GM23338 (cell line): ENCODE measurements at regions not wholly inside any gene's neighbourhood (a gene's known extent, or its start where the extent isn't known, plus 50 kb on each side); places are given as distances from the start of the nearest gene placed in this dataset.

ENCODE experiments used
- ATAC-seq: fragments of 200-7000 bp; cut with Tn5 transposase; 3 replicates; pipeline ENCODE4 v1.9.1; 2020
- DNase-seq: peaks from one replicate; pipeline ENCODE4 v3.0.0-alpha.2; 2015; ENCODE audit warnings: low spot score
- H2AFZ ChIP-seq: fragments of 200-600 bp; sonication (generic); 2 replicates; pipeline ENCODE4 v1.8.0; 2016; ENCODE audit warnings: antibody characterized with exemption, mild to moderate bottlenecking, moderate library complexity
- H3F3A ChIP-seq: fragments of 200-600 bp; sonication (generic); replicated peaks from 2 replicates; pipeline ENCODE4 v1.8.0; 2017; ENCODE audit warnings: antibody characterized with exemption, mixed run types, low read depth
- H3K27ac ChIP-seq: fragments of 200-600 bp; sonication (generic); 2 replicates; pipeline ENCODE4 v1.6.1; 2016; ENCODE audit warnings: low read depth
- H3K27me3 ChIP-seq: fragments of 200-600 bp; sonication (generic); 2 replicates; pipeline ENCODE4 v1.8.0; 2016; ENCODE audit warnings: mild to moderate bottlenecking, mixed run types, moderate library complexity; ENCODE audit not compliant: insufficient read depth
- H3K36me3 ChIP-seq: fragments of 200-600 bp; sonication (generic); 2 replicates; pipeline ENCODE4 v1.8.0; 2016; ENCODE audit warnings: mild to moderate bottlenecking; ENCODE audit not compliant: insufficient read depth
- H3K4me1 ChIP-seq: fragments of 200-600 bp; sonication (generic); 2 replicates; pipeline ENCODE4 v1.8.0; 2016; ENCODE audit warnings: mild to moderate bottlenecking, moderate library complexity; ENCODE audit not compliant: insufficient read depth
- H3K4me2 ChIP-seq: fragments of 200-600 bp; sonication (generic); 2 replicates; pipeline ENCODE4 v1.7.1; 2017; ENCODE audit warnings: mixed run types
- H3K4me3 ChIP-seq: fragments of 200-600 bp; sonication (generic); 2 replicates; pipeline ENCODE4 v1.6.1; 2016; ENCODE audit warnings: mixed run types
- H3K79me2 ChIP-seq: fragments of 200-600 bp; sonication (generic); replicated peaks from 2 replicates; pipeline ENCODE4 v1.8.0; 2017; ENCODE audit warnings: mild to moderate bottlenecking; ENCODE audit not compliant: insufficient read depth
- H3K9me2 ChIP-seq: fragments of 200-600 bp; sonication (generic); 2 replicates; pipeline ENCODE4 v1.8.0; 2017; ENCODE audit not compliant: insufficient read depth
- H4K20me1 ChIP-seq: fragments of 200-600 bp; sonication (generic); replicated peaks from 2 replicates; pipeline ENCODE4 v1.8.0; 2017; ENCODE audit warnings: mild to moderate bottlenecking; ENCODE audit not compliant: insufficient read depth
- H3K27ac Mint-ChIP-seq: 2 replicates; pipeline ENCODE4 v1.8.0; 2020; ENCODE audit warnings: inconsistent platforms, mild to moderate bottlenecking, moderate library complexity, mixed read lengths
- H3K27me3 Mint-ChIP-seq: 3 replicates; pipeline ENCODE4 v1.8.0; 2022; ENCODE audit warnings: low read depth, mild to moderate bottlenecking, moderate library complexity, mixed read lengths, inconsistent platforms; ENCODE audit not compliant: insufficient read depth, poor library complexity
- H3K36me3 Mint-ChIP-seq: 3 replicates; pipeline ENCODE4 v1.8.0; 2021; ENCODE audit warnings: low read depth, mild to moderate bottlenecking, inconsistent platforms, moderate library complexity, mixed read lengths
- H3K4me1 Mint-ChIP-seq: 3 replicates; pipeline ENCODE4 v1.8.0; 2020; ENCODE audit warnings: mild to moderate bottlenecking, inconsistent platforms, mixed read lengths
- H3K4me3 Mint-ChIP-seq: 3 replicates; pipeline ENCODE4 v1.8.0; 2021; ENCODE audit warnings: moderate library complexity, mild to moderate bottlenecking, inconsistent platforms, mixed read lengths
- H3K9me3 Mint-ChIP-seq: 3 replicates; pipeline ENCODE4 v1.8.0; 2020; ENCODE audit warnings: moderate library complexity, mild to moderate bottlenecking, inconsistent platforms, mixed read lengths
- CREB1 ChIP-seq: fragments of 250-450 bp; sonication (Bioruptor Pico); IDR thresholded peaks from 2 replicates; pipeline ENCODE4 v1.5.0; 2020; ENCODE audit warnings: low read depth, mild to moderate bottlenecking, moderate library complexity
- EZH2phosphoT487 ChIP-seq: fragments of 200-600 bp; sonication (generic); IDR thresholded peaks from one replicate; pipeline ENCODE4 v1.8.1; 2018; ENCODE audit warnings: antibody characterized with exemption; ENCODE audit not compliant: unreplicated experiment
- NANOG ChIP-seq: IDR thresholded peaks from 2 replicates; pipeline ENCODE4 v1.6.1; 2016; ENCODE audit warnings: antibody characterized with exemption, borderline replicate concordance
- POLR2AphosphoS5 ChIP-seq: IDR thresholded peaks from 2 replicates; pipeline ENCODE4 v1.6.1; 2016; ENCODE audit warnings: antibody characterized with exemption, low read depth
- STAT1 ChIP-seq: IDR thresholded peaks from one replicate; pipeline ENCODE4 v1.6.1; 2016; ENCODE audit warnings: antibody characterized with exemption; ENCODE audit not compliant: unreplicated experiment
- ZNF331 ChIP-seq: fragments of 250-450 bp; sonication (Bioruptor Pico); IDR thresholded peaks from 2 replicates; pipeline ENCODE4 v1.5.0; 2020; ENCODE audit warnings: low read depth, mild to moderate bottlenecking, moderate library complexity
- TF ChIP-seq, protein P1 (sequence below), 2 experiments: fragments of 200-600 bp in 1 of 2; sonication (generic) in 1 of 2; conservative IDR thresholded peaks; 2 replicates each; pipeline versions ENCODE4 v1.5.1 to v1.6.1; 2016 to 2017; ENCODE audit warnings: antibody characterized with exemption in 2 of 2, low read depth in 2 of 2, mild to moderate bottlenecking in 2 of 2, moderate library complexity in 1 of 2
- TF ChIP-seq, protein P2 (sequence below): IDR thresholded peaks from one replicate; pipeline ENCODE4 v1.6.1; 2018; ENCODE audit warnings: antibody characterized with exemption; ENCODE audit not compliant: unreplicated experiment
- TF ChIP-seq, protein P3 (sequence below): IDR thresholded peaks from 2 replicates; pipeline ENCODE4 v1.6.1; 2016; ENCODE audit warnings: antibody characterized with exemption

GRCh38 chr1:173307845-173308244 lies 100.7 kb upstream of the TNFSF4 start:
- Mint-ChIP-seq H3K4me1 (peaks cover 15% of the 10 kb centered on the region), H3K4me3 (no peak overlapping the region), H3K36me3 (no peaks in the 10 kb centered on the region), H3K27ac (no peak overlapping the region), H3K9me3 (peaks cover 3% of the 10 kb centered on the region; the same call in 1 of the 3 replicates), H3K27me3 (peaks cover 2% of the 10 kb centered on the region)
- H3K4me3 ChIP-seq: no peak overlapping the region
- no peaks in the 10 kb centered on the region for H3K4me1 ChIP-seq
- H2AFZ ChIP-seq: no peak overlapping the region
- no peak for ATAC-seq
- no peaks in the 10 kb centered on the region for H3K79me2 ChIP-seq
- TF ChIP-seq, protein P1, sequence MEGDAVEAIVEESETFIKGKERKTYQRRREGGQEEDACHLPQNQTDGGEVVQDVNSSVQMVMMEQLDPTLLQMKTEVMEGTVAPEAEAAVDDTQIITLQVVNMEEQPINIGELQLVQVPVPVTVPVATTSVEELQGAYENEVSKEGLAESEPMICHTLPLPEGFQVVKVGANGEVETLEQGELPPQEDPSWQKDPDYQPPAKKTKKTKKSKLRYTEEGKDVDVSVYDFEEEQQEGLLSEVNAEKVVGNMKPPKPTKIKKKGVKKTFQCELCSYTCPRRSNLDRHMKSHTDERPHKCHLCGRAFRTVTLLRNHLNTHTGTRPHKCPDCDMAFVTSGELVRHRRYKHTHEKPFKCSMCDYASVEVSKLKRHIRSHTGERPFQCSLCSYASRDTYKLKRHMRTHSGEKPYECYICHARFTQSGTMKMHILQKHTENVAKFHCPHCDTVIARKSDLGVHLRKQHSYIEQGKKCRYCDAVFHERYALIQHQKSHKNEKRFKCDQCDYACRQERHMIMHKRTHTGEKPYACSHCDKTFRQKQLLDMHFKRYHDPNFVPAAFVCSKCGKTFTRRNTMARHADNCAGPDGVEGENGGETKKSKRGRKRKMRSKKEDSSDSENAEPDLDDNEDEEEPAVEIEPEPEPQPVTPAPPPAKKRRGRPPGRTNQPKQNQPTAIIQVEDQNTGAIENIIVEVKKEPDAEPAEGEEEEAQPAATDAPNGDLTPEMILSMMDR (conservative IDR thresholded peaks at IDR 0.05; ENCODE audit: low read depth in 2 of 2): no peak
- TF ChIP-seq POLR2AphosphoS5 (no peak), CREB1 (CRISPR knock-in tag) (no peak), ZNF331 (no peak)
- no peak overlapping the region for H3K27ac ChIP-seq
- H3K4me2 ChIP-seq: no peak overlapping the region
- no peaks in the 10 kb centered on the region for H3K36me3 ChIP-seq
- no peak for DNase-seq
- H4K20me1 ChIP-seq: no peaks in the 10 kb centered on the region
- H3F3A ChIP-seq: no peaks in the 10 kb centered on the region
- H3K27me3 ChIP-seq: no peaks in the 10 kb centered on the region
- no peaks in the 10 kb centered on the region for H3K9me2 ChIP-seq

- Histone ChIP-seq H3K4me1 (no peaks in the 10 kb centered on the region), H3K9me2 (peaks cover 4% of the 10 kb centered on the region; the same call in 1 of the 2 replicates), H3K4me3 (no peak overlapping the region), H3K4me2 (no peak overlapping the region), H3K27me3 (no peaks in the 10 kb centered on the region), H3K36me3 (no peaks in the 10 kb centered on the region), H3F3A (no peaks in the 10 kb centered on the region), H3K79me2 (no peaks in the 10 kb centered on the region), H4K20me1 (no peaks in the 10 kb centered on the region), H3K27ac (no peak overlapping the region), H2AFZ (no peak overlapping the region)
- Mint-ChIP-seq H3K27me3 (peaks cover 2% of the 10 kb centered on the region), H3K9me3 (peaks cover 3% of the 10 kb centered on the region; the same call in 1 of the 3 replicates), H3K36me3 (no peaks in the 10 kb centered on the region), H3K27ac (no peak overlapping the region), H3K4me3 (no peak overlapping the region), H3K4me1 (no peaks in the 10 kb centered on the region)
- no peak for ATAC-seq
- no peak for DNase-seq
- TF ChIP-seq EZH2phosphoT487 (no peak), NANOG (no peak), ZNF331 (no peak), STAT1 (no peak), CREB1 (CRISPR knock-in tag) (no peak), POLR2AphosphoS5 (no peak)
- TF ChIP-seq, protein P2, sequence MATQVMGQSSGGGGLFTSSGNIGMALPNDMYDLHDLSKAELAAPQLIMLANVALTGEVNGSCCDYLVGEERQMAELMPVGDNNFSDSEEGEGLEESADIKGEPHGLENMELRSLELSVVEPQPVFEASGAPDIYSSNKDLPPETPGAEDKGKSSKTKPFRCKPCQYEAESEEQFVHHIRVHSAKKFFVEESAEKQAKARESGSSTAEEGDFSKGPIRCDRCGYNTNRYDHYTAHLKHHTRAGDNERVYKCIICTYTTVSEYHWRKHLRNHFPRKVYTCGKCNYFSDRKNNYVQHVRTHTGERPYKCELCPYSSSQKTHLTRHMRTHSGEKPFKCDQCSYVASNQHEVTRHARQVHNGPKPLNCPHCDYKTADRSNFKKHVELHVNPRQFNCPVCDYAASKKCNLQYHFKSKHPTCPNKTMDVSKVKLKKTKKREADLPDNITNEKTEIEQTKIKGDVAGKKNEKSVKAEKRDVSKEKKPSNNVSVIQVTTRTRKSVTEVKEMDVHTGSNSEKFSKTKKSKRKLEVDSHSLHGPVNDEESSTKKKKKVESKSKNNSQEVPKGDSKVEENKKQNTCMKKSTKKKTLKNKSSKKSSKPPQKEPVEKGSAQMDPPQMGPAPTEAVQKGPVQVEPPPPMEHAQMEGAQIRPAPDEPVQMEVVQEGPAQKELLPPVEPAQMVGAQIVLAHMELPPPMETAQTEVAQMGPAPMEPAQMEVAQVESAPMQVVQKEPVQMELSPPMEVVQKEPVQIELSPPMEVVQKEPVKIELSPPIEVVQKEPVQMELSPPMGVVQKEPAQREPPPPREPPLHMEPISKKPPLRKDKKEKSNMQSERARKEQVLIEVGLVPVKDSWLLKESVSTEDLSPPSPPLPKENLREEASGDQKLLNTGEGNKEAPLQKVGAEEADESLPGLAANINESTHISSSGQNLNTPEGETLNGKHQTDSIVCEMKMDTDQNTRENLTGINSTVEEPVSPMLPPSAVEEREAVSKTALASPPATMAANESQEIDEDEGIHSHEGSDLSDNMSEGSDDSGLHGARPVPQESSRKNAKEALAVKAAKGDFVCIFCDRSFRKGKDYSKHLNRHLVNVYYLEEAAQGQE: no peak
- TF ChIP-seq, protein P3, sequence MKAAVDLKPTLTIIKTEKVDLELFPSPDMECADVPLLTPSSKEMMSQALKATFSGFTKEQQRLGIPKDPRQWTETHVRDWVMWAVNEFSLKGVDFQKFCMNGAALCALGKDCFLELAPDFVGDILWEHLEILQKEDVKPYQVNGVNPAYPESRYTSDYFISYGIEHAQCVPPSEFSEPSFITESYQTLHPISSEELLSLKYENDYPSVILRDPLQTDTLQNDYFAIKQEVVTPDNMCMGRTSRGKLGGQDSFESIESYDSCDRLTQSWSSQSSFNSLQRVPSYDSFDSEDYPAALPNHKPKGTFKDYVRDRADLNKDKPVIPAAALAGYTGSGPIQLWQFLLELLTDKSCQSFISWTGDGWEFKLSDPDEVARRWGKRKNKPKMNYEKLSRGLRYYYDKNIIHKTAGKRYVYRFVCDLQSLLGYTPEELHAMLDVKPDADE: no peak
- TF ChIP-seq, protein P1 (conservative IDR thresholded peaks at IDR 0.05; ENCODE audit: low read depth in 2 of 2): no peak
Observed at GRCh38 chr1:173314656-173315055, 107.5 kb upstream of the TNFSF4 start.
